HCT116 (cell line): ENCODE measurements at regions not wholly inside any gene's neighbourhood (a gene's known extent, or its start where the extent isn't known, plus 50 kb on each side); places are given as distances from the start of the nearest gene placed in this dataset.

Experiments used
- ATAC-seq: fragments of 200-7000 bp; cut with Tn5 transposase; 2 replicates; pipeline ENCODE4 v1.9.1; 2020; ENCODE audit warnings: mild to moderate bottlenecking, moderate library complexity
- BruUV-seq: library from RNA; stranded (reverse); fragments of 400-500 nt; replicated peaks from 2 replicates; lab custom pipeline; 2021; lab: Mats Ljungman, UMichigan
- CTCF ChIA-PET: fragments of 300-600 bp; sonication (Branson Sonifier 250); formaldehyde crosslinking; loops from one replicate; lab custom pipeline; 2021; ENCODE audit warnings: antibody characterized with exemption; lab: Charles Lee
- POLR2A ChIA-PET: fragments of 300-600, 350-600 bp; sonication (Branson Sonifier 250); formaldehyde crosslinking; loops from one replicate; lab custom pipeline; 2021; ENCODE audit warnings: antibody characterized with exemption; lab: Charles Lee
- RAD21 ChIA-PET, 2 experiments: fragments of 300-600 bp; sonication (Branson Sonifier 250); formaldehyde crosslinking; loops; one replicate each; lab custom pipeline; 2023; ENCODE audit warnings: low total read pairs in 2 of 2; ENCODE audit not compliant: uncharacterized antibody in 2 of 2, unreplicated experiment in 2 of 2, low non-redundant PET in 1 of 2; lab: Charles Lee
- DNase-seq: peaks from one replicate; pipeline ENCODE4 v3.0.0-alpha.2; 2010; ENCODE audit warnings: low read depth, low spot score
- H2AFZ ChIP-seq: fragments of 200-600 bp; shearing (Covaris generic), sonication (generic); 2 replicates; pipeline ENCODE4 v1.6.1; 2017; ENCODE audit warnings: low read depth, mixed run types, mixed read lengths, antibody characterized with exemption, low read length; ENCODE audit not compliant: poor library complexity, severe bottlenecking
- H3K27ac ChIP-seq: 2 replicates; pipeline ENCODE4 v1.5.1; 2012; ENCODE audit warnings: low read depth, low read length
- H3K27me3 ChIP-seq: fragments of 200-600 bp; sonication (generic); 2 replicates; pipeline ENCODE4 v1.6.1; 2016; ENCODE audit warnings: mixed run types, low read length, mixed read lengths; ENCODE audit not compliant: insufficient read depth
- H3K36me3 ChIP-seq, 2 experiments: fragments of 200-500 bp in 1 of 2; fragments of 200-600 bp in 1 of 2; sonication (Bioruptor generic) in 1 of 2; sonication (generic) in 1 of 2; 2 replicates each; pipeline versions ENCODE4 v1.5.1 to v1.6.1; 2014 to 2016; ENCODE audit warnings: low read length in 2 of 2, inconsistent platforms in 1 of 2, mixed read lengths in 1 of 2, mixed run types in 1 of 2; ENCODE audit not compliant: insufficient read depth in 2 of 2, control insufficient read depth in 1 of 2
- H3K4me1 ChIP-seq, 2 experiments: fragments of 200-600 bp in 1 of 2; sonication (generic) in 1 of 2; 2 replicates each; pipeline versions ENCODE4 v1.5.1 to v1.6.1; 2012 to 2017; ENCODE audit warnings: low read length in 2 of 2, inconsistent platforms in 1 of 2, mild to moderate bottlenecking in 1 of 2, mixed read lengths in 1 of 2, mixed run types in 1 of 2, moderate library complexity in 1 of 2; ENCODE audit not compliant: insufficient read depth in 2 of 2, control insufficient read depth in 1 of 2
- H3K4me2 ChIP-seq: fragments of 200-600 bp; sonication (generic); 2 replicates; pipeline ENCODE4 v1.6.1; 2017; ENCODE audit warnings: mixed run types, low read length, mixed read lengths
- H3K4me3 ChIP-seq, 2 experiments: fragments of 200-600 bp in 1 of 2; sonication (generic) in 1 of 2; replicated peaks in 1 of 2; 2 replicates each; pipeline ENCODE4 v1.5.1; 2011 to 2016; ENCODE audit warnings: low read length in 2 of 2, control low read depth in 1 of 2, low read depth in 1 of 2, mild to moderate bottlenecking in 1 of 2, mixed read lengths in 1 of 2, mixed run types in 1 of 2
- H3K79me2 ChIP-seq: fragments of 200-600 bp; sonication (generic); 2 replicates; pipeline ENCODE4 v1.6.1; 2017; ENCODE audit warnings: mild to moderate bottlenecking, mixed run types, low read length, moderate library complexity, mixed read lengths; ENCODE audit not compliant: insufficient read depth
- H3K9ac ChIP-seq: fragments of 200-600 bp; sonication (generic); 2 replicates; pipeline ENCODE4 v1.6.1; 2016; ENCODE audit warnings: low read length, mixed read lengths
- H3K9me2 ChIP-seq: fragments of 200-600 bp; sonication (generic), shearing (Covaris generic); 2 replicates; pipeline ENCODE4 v1.6.1; 2017; ENCODE audit warnings: mixed run types, mild to moderate bottlenecking, moderate library complexity; ENCODE audit not compliant: insufficient read depth
- H3K9me3 ChIP-seq, 2 experiments: fragments of 200-500 bp in 1 of 2; fragments of 200-600 bp in 1 of 2; sonication (Bioruptor generic) in 1 of 2; sonication (generic) in 1 of 2; 2 replicates each; pipeline ENCODE4 v1.6.1; 2014 to 2017; ENCODE audit warnings: low read length in 2 of 2, mixed read lengths in 2 of 2, inconsistent platforms in 1 of 2, low read depth in 1 of 2, mild to moderate bottlenecking in 1 of 2, mixed run types in 1 of 2, moderate library complexity in 1 of 2; ENCODE audit not compliant: control insufficient read depth in 1 of 2, insufficient read depth in 1 of 2
- H4K20me1 ChIP-seq: fragments of 200-600 bp; sonication (generic), shearing (Covaris generic); 2 replicates; pipeline ENCODE4 v1.6.1; 2017; ENCODE audit warnings: mixed run types, mild to moderate bottlenecking, moderate library complexity; ENCODE audit not compliant: insufficient read depth
- CEBPB ChIP-seq: IDR thresholded peaks from 2 replicates; pipeline ENCODE4 v1.6.1; 2012; ENCODE audit warnings: low read depth
- EGR1 ChIP-seq: IDR thresholded peaks from 2 replicates; pipeline ENCODE4 v1.6.1; 2012; ENCODE audit warnings: low read depth
- FOSL1 ChIP-seq: IDR thresholded peaks from 2 replicates; pipeline ENCODE4 v1.6.1; 2012; ENCODE audit warnings: low read depth
- POLR2A ChIP-seq: IDR thresholded peaks from 2 replicates; pipeline ENCODE4 v1.7.0; 2011; ENCODE audit warnings: borderline replicate concordance; ENCODE audit not compliant: insufficient read depth, insufficient read length; ENCODE audit errors: extremely low read depth
- POLR2AphosphoS5 ChIP-seq: IDR thresholded peaks from 2 replicates; pipeline ENCODE4 v1.6.1; 2011; ENCODE audit warnings: mild to moderate bottlenecking, low read depth, low read length, moderate library complexity
- RAD21 ChIP-seq: IDR thresholded peaks from 2 replicates; pipeline ENCODE4 v1.6.1; 2012; ENCODE audit warnings: low read depth, mild to moderate bottlenecking
- SIN3A ChIP-seq: IDR thresholded peaks from 2 replicates; pipeline ENCODE4 v1.6.1; 2012; ENCODE audit warnings: low read depth
- SP1 ChIP-seq: IDR thresholded peaks from 2 replicates; pipeline ENCODE4 v1.6.1; 2012; ENCODE audit warnings: low read depth
- TCF7L2 ChIP-seq: IDR thresholded peaks from 2 replicates; pipeline ENCODE4 v1.7.0; 2011; ENCODE audit warnings: borderline replicate concordance, inconsistent platforms; ENCODE audit not compliant: insufficient read depth, insufficient read length; ENCODE audit errors: extremely low read depth
- YY1 ChIP-seq: IDR thresholded peaks from 2 replicates; pipeline ENCODE4 v1.6.1; 2011; ENCODE audit warnings: low read length, low read depth, moderate library complexity, mild to moderate bottlenecking; ENCODE audit not compliant: insufficient replicate concordance; ENCODE audit errors: extremely low read depth
- ZNF274 ChIP-seq: fragments of 200-500 bp; sonication (Bioruptor generic); IDR thresholded peaks from 2 replicates; pipeline ENCODE4 v1.6.1; 2014; ENCODE audit warnings: mild to moderate bottlenecking, low read depth, low read length, inconsistent platforms
- intact Hi-C: fragments of 100-400 bp; cut with micrococcal nuclease; formaldehyde crosslinking; loops from 2 replicates; pipeline ENCODE4 v1.10.0; 2022
- TF ChIP-seq, protein P1 (sequence below): IDR thresholded peaks from 2 replicates; pipeline ENCODE4 v1.6.1; 2012
- TF ChIP-seq, protein P2 (sequence below): IDR thresholded peaks from 2 replicates; pipeline ENCODE4 v1.6.1; 2012; ENCODE audit warnings: low read depth

DNA sequence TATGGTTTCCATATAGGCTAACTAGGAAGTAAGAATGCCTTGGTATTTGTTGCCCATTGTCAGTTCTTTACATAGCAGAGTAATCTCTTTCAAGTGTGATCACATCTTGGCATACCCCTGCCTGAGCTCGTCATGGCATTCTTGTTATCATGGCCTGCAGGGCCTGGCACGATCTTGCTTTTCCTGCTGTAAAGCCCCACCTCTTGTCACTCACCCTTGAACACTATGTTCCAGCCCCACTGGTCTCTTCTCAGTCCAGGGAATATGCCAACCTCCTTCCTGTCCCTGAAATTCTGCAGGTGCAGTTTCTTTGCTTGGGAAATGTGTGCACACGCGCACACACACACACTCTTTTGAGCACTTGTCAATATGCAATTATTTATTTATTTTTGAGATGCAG, 250.2 kb upstream of the DMRT1 start:
- POLR2A ChIA-PET = no interaction called here
- Histone ChIP-seq H3K4me3 (no peak overlapping the region), H3K4me2 (no peak overlapping the region), H3K9me3 (no peaks in the 10 kb centered on the region), H3K9ac (no peak overlapping the region), H3K27ac (no peak overlapping the region), H3K4me1 (no peaks in the 10 kb centered on the region), H2AFZ (no peak overlapping the region), H3K79me2 (no peaks in the 10 kb centered on the region), H3K27me3 (no peaks in the 10 kb centered on the region), H3K9me2 (no peaks in the 10 kb centered on the region), H4K20me1 (no peaks in the 10 kb centered on the region), H3K36me3 (no peaks in the 10 kb centered on the region)
- DNase-seq (no peak), ATAC-seq (no peak)
- no TSS peak for BruUV-seq
- no peak for TF ChIP-seq EGR1
- TF ChIP-seq ZNF274 = no peak
- no peak for TF ChIP-seq SP1
- TF ChIP-seq CEBPB = no peak
- no peak for TF ChIP-seq RAD21
- TF ChIP-seq TCF7L2 = no peak
- TF ChIP-seq YY1 = no peak
- TF ChIP-seq, protein P1, sequence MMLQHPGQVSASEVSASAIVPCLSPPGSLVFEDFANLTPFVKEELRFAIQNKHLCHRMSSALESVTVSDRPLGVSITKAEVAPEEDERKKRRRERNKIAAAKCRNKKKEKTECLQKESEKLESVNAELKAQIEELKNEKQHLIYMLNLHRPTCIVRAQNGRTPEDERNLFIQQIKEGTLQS = no peak
- TF ChIP-seq POLR2AphosphoS5 = no peak
- TF ChIP-seq, protein P2, sequence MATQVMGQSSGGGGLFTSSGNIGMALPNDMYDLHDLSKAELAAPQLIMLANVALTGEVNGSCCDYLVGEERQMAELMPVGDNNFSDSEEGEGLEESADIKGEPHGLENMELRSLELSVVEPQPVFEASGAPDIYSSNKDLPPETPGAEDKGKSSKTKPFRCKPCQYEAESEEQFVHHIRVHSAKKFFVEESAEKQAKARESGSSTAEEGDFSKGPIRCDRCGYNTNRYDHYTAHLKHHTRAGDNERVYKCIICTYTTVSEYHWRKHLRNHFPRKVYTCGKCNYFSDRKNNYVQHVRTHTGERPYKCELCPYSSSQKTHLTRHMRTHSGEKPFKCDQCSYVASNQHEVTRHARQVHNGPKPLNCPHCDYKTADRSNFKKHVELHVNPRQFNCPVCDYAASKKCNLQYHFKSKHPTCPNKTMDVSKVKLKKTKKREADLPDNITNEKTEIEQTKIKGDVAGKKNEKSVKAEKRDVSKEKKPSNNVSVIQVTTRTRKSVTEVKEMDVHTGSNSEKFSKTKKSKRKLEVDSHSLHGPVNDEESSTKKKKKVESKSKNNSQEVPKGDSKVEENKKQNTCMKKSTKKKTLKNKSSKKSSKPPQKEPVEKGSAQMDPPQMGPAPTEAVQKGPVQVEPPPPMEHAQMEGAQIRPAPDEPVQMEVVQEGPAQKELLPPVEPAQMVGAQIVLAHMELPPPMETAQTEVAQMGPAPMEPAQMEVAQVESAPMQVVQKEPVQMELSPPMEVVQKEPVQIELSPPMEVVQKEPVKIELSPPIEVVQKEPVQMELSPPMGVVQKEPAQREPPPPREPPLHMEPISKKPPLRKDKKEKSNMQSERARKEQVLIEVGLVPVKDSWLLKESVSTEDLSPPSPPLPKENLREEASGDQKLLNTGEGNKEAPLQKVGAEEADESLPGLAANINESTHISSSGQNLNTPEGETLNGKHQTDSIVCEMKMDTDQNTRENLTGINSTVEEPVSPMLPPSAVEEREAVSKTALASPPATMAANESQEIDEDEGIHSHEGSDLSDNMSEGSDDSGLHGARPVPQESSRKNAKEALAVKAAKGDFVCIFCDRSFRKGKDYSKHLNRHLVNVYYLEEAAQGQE = no peak
- no peak for TF ChIP-seq FOSL1
- no peak for TF ChIP-seq SIN3A
- no peak for TF ChIP-seq POLR2A
- CTCF ChIA-PET = no interaction called here
- intact Hi-C loops = no loop called here
- RAD21 ChIA-PET = no interaction called here
